ENCODE measurements at regions not wholly inside any gene's neighbourhood (a gene's known extent, or its start where the extent isn't known, plus 50 kb on each side); places are given as distances from the start of the nearest gene placed in this dataset.

DNA sequence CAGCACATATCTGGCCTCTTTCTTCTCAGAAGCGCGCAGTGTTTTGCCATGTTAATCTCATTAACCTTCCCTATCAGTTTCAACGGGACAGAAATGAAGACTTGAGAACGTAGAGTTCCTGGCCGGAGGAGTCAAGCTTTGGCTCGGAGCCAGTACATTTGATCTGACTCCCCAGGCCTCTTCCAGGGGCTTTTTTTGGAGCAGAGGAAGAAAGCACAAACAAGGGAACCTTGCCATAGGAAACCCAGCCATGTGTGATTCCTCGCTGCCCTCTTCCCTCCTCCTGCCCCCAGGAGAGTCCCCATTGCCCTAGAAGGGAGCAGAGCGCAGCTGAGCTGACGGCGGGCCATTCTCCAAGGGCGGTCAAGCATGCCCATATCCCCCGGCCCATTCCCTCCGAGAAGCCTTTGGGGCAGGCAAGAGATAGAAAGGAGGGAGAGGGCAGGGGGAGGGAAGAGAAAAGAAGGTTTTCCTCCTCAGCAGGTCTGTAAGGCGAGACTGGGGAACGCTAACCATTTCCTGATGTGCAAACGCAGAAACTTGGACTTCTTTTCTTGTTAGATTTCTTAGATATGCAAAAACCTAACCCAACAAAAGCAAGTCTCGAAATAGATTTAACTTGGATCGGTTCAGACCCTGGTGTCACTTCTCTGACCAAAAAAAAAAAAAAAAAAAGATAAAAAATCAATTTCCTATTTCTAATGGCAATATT lies 63.7 kb upstream of the POU3F3 start:
- TF ChIP-seq, protein P1, sequence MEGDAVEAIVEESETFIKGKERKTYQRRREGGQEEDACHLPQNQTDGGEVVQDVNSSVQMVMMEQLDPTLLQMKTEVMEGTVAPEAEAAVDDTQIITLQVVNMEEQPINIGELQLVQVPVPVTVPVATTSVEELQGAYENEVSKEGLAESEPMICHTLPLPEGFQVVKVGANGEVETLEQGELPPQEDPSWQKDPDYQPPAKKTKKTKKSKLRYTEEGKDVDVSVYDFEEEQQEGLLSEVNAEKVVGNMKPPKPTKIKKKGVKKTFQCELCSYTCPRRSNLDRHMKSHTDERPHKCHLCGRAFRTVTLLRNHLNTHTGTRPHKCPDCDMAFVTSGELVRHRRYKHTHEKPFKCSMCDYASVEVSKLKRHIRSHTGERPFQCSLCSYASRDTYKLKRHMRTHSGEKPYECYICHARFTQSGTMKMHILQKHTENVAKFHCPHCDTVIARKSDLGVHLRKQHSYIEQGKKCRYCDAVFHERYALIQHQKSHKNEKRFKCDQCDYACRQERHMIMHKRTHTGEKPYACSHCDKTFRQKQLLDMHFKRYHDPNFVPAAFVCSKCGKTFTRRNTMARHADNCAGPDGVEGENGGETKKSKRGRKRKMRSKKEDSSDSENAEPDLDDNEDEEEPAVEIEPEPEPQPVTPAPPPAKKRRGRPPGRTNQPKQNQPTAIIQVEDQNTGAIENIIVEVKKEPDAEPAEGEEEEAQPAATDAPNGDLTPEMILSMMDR (IDR thresholded peaks at IDR 0.05), result no peak
- TF ChIP-seq ZFX (IDR thresholded peaks at IDR 0.05; ENCODE audit: borderline replicate concordance), result no peak

Measured in 22Rv1 (cell line).